GM19455 (cell line): ENCODE measurements at regions not wholly inside any gene's neighbourhood (a gene's known extent, or its start where the extent isn't known, plus 50 kb on each side); places are given as distances from the start of the nearest gene placed in this dataset.
"Not testable (repeated sequence)": the region's sequence is repeated elsewhere in the genome, so short reads cannot be mapped to it uniquely, and the experiment has no call there.

Source experiments
- ATAC-seq: cut with Tn5 transposase; IDR thresholded peaks from one replicate; pipeline ENCODE4 v1.9.1; 2021; ENCODE audit not compliant: unreplicated experiment

GRCh38 chr1:38614861-38615260, 244.7 kb downstream of the RRAGC start:
- ATAC-seq: no peak

- no peak for ATAC-seq
Measured at GRCh38 chr1:38613996-38614395, 245.6 kb downstream of the RRAGC start.

GRCh38 chr1:38612951-38613350, 246.6 kb downstream of the RRAGC start:
- ATAC-seq: no peak

- ATAC-seq: no peak
Measured at GRCh38 chr1:38611664-38612211, 247.8 kb downstream of the RRAGC start.

- no peak for ATAC-seq
Measured at GRCh38 chr1:38609166-38610025, 250.2 kb downstream of the RRAGC start.

GRCh38 chr1:38608202-38608864, 251.2 kb downstream of the RRAGC start:
- ATAC-seq: no peak

GRCh38 chr1:38607526-38607925, 252.0 kb downstream of the RRAGC start:
- no peak for ATAC-seq

- ATAC-seq: no peak
Measured at GRCh38 chr1:38605063-38605462, 254.5 kb downstream of the RRAGC start.

GRCh38 chr1:38603907-38604306, 255.7 kb downstream of the RRAGC start:
- ATAC-seq: no peak

- ATAC-seq: no peak
Measured at GRCh38 chr1:38600905-38601304, 258.7 kb downstream of the RRAGC start.

- ATAC-seq: no peak
Measured at GRCh38 chr1:38600286-38600685, 259.3 kb downstream of the RRAGC start.

GRCh38 chr1:38598118-38598517, 261.5 kb downstream of the RRAGC start:
- no peak for ATAC-seq

GRCh38 chr1:38589036-38589435, 270.5 kb downstream of the RRAGC start:
- no peak for ATAC-seq

GRCh38 chr1:38587766-38588165, 271.8 kb downstream of the RRAGC start:
- ATAC-seq: no peak

GRCh38 chr1:38586993-38587646, 272.5 kb downstream of the RRAGC start:
- ATAC-seq: no peak

- no peak for ATAC-seq
Measured at GRCh38 chr1:38585971-38586370, 273.6 kb downstream of the RRAGC start.

GRCh38 chr1:38585460-38585859, 274.1 kb downstream of the RRAGC start:
- ATAC-seq: no peak

- ATAC-seq: no peak
Measured at GRCh38 chr1:38584448-38585355, 274.9 kb downstream of the RRAGC start.

- ATAC-seq: not testable (repeated sequence)
Measured at GRCh38 chr1:38583287-38583686, 276.3 kb downstream of the RRAGC start.

- no peak for ATAC-seq
Measured at GRCh38 chr1:38581396-38581795, 278.2 kb downstream of the RRAGC start.

GRCh38 chr1:38580594-38580993, 279.0 kb downstream of the RRAGC start:
- ATAC-seq: no peak
